H9 (cell line): ENCODE measurements at regions not wholly inside any gene's neighbourhood (a gene's known extent, or its start where the extent isn't known, plus 50 kb on each side); places are given as distances from the start of the nearest gene placed in this dataset.

Experiments used
- DNase-seq: peaks from one replicate; pipeline ENCODE4 v3.0.0-alpha.2; 2017
- H2AFZ ChIP-seq: one replicate; pipeline ENCODE4 v1.6.1; 2013; ENCODE audit warnings: mild to moderate bottlenecking, low read length, control low read depth, moderate library complexity
- H2AK5ac ChIP-seq: 2 replicates; pipeline ENCODE4 v1.6.1; 2013; ENCODE audit warnings: low read length, control low read depth, mixed read lengths; ENCODE audit not compliant: insufficient read length
- H2BK120ac ChIP-seq: one replicate; pipeline ENCODE4 v1.6.1; 2013; ENCODE audit warnings: low read depth, mild to moderate bottlenecking, low read length, control low read depth, inconsistent platforms; ENCODE audit not compliant: poor library complexity, severe bottlenecking
- H2BK12ac ChIP-seq: 2 replicates; pipeline ENCODE4 v1.6.1; 2013; ENCODE audit warnings: low read length, control low read depth, mixed read lengths, low read depth; ENCODE audit not compliant: insufficient read length
- H2BK15ac ChIP-seq: 2 replicates; pipeline ENCODE4 v1.6.1; 2013; ENCODE audit warnings: low read depth, low read length, control low read depth
- H2BK20ac ChIP-seq: one replicate; pipeline ENCODE4 v1.6.1; 2013; ENCODE audit warnings: low read depth, mild to moderate bottlenecking, low read length, control low read depth, inconsistent platforms; ENCODE audit not compliant: poor library complexity, severe bottlenecking
- H2BK5ac ChIP-seq: 2 replicates; pipeline ENCODE4 v1.6.1; 2013; ENCODE audit warnings: low read length, control low read depth, mixed read lengths; ENCODE audit not compliant: insufficient read length
- H3K14ac ChIP-seq: 2 replicates; pipeline ENCODE4 v1.6.1; 2013; ENCODE audit warnings: low read length, control low read depth; ENCODE audit not compliant: insufficient read depth
- H3K18ac ChIP-seq: 2 replicates; pipeline ENCODE4 v1.6.1; 2013; ENCODE audit warnings: low read depth, mild to moderate bottlenecking, mixed read lengths, low read length, control low read depth; ENCODE audit not compliant: insufficient read length
- H3K23ac ChIP-seq: 2 replicates; pipeline ENCODE4 v1.6.1; 2013; ENCODE audit warnings: low read length, control low read depth, mixed read lengths, low read depth; ENCODE audit not compliant: insufficient read length
- H3K23me2 ChIP-seq: 2 replicates; pipeline ENCODE4 v1.6.1; 2013; ENCODE audit warnings: low read depth, mild to moderate bottlenecking, mixed read lengths, low read length, control low read depth; ENCODE audit not compliant: insufficient read length, poor library complexity, severe bottlenecking
- H3K27ac ChIP-seq: 2 replicates; pipeline ENCODE4 v1.5.1; 2013; ENCODE audit warnings: low read length, control low read depth, mixed read lengths, low read depth; ENCODE audit not compliant: insufficient read length
- H3K27me3 ChIP-seq: 2 replicates; pipeline ENCODE4 v1.6.1; 2013; ENCODE audit warnings: low read length, control low read depth, inconsistent platforms; ENCODE audit not compliant: insufficient read depth
- H3K4ac ChIP-seq: 2 replicates; pipeline ENCODE4 v1.6.1; 2013; ENCODE audit warnings: low read depth, mild to moderate bottlenecking, control low read depth, inconsistent platforms, low read length, moderate library complexity
- H3K4me1 ChIP-seq: 2 replicates; pipeline ENCODE4 v1.6.1; 2013; ENCODE audit warnings: low read length, control low read depth, inconsistent platforms; ENCODE audit not compliant: insufficient read depth
- H3K4me2 ChIP-seq: 2 replicates; pipeline ENCODE4 v1.6.1; 2013; ENCODE audit warnings: low read length, control low read depth, mixed read lengths; ENCODE audit not compliant: insufficient read length, insufficient read depth
- H3K56ac ChIP-seq: 2 replicates; pipeline ENCODE4 v1.6.1; 2013; ENCODE audit warnings: low read depth, mild to moderate bottlenecking, mixed read lengths, low read length, control low read depth; ENCODE audit not compliant: insufficient read length
- H3K79me1 ChIP-seq: 2 replicates; pipeline ENCODE4 v1.6.1; 2013; ENCODE audit warnings: low read depth, mild to moderate bottlenecking, moderate library complexity, low read length, control low read depth, inconsistent platforms; ENCODE audit not compliant: insufficient read depth, poor library complexity, severe bottlenecking
- H3K79me2 ChIP-seq: 2 replicates; pipeline ENCODE4 v1.6.1; 2013; ENCODE audit warnings: low read length, control low read depth, inconsistent platforms; ENCODE audit not compliant: insufficient read depth
- H3K9ac ChIP-seq: 2 replicates; pipeline ENCODE4 v1.6.1; 2013; ENCODE audit warnings: low read length, control low read depth, mixed read lengths; ENCODE audit not compliant: insufficient read length; ENCODE audit errors: extremely low read depth
- H3K9me3 ChIP-seq: one replicate; pipeline ENCODE4 v1.6.1; 2013; ENCODE audit warnings: low read depth, low read length, inconsistent platforms; ENCODE audit not compliant: control insufficient read depth
- H3T11ph ChIP-seq: one replicate; pipeline ENCODE4 v1.6.1; 2013; ENCODE audit warnings: mild to moderate bottlenecking, low read length, control low read depth, inconsistent platforms
- H4K20me1 ChIP-seq: one replicate; pipeline ENCODE4 v1.6.1; 2013; ENCODE audit not compliant: control insufficient read depth, insufficient read length, insufficient read depth
- H4K5ac ChIP-seq: 2 replicates; pipeline ENCODE4 v1.6.1; 2013; ENCODE audit warnings: low read depth, mild to moderate bottlenecking, mixed read lengths, low read length, control low read depth; ENCODE audit not compliant: insufficient read length
- H4K8ac ChIP-seq: replicated peaks from 2 replicates; pipeline ENCODE4 v1.6.1; 2013; ENCODE audit warnings: low read length, control low read depth, mixed read lengths, low read depth; ENCODE audit not compliant: insufficient read length
- H4K91ac ChIP-seq: 2 replicates; pipeline ENCODE4 v1.6.1; 2013; ENCODE audit warnings: low read depth, mild to moderate bottlenecking, moderate library complexity, mixed read lengths, low read length, control low read depth; ENCODE audit not compliant: insufficient read length
- H3K27ac Mint-ChIP-seq, 3 experiments: 2 replicates in 2 of 3; 3 replicates in 1 of 3; pipeline ENCODE4 v1.8.0; 2020 to 2021; ENCODE audit warnings: mixed read lengths in 3 of 3, mild to moderate bottlenecking in 1 of 3, moderate library complexity in 1 of 3
- H3K27me3 Mint-ChIP-seq: 2 replicates; pipeline ENCODE4 v1.8.0; 2021; ENCODE audit warnings: low read depth, mild to moderate bottlenecking, moderate library complexity, mixed read lengths
- H3K36me3 Mint-ChIP-seq, 3 experiments: 2 replicates in 2 of 3; 3 replicates in 1 of 3; pipeline ENCODE4 v1.8.0; 2020 to 2021; ENCODE audit warnings: low read depth in 3 of 3, mixed read lengths in 3 of 3; ENCODE audit not compliant: insufficient read depth in 1 of 3
- H3K4me1 Mint-ChIP-seq, 2 experiments: 2 replicates each; pipeline ENCODE4 v1.8.0; 2020; ENCODE audit warnings: mixed read lengths in 2 of 2
- H3K4me3 Mint-ChIP-seq, 2 experiments: 2 replicates in 1 of 2; 3 replicates in 1 of 2; pipeline ENCODE4 v1.8.0; 2020 to 2021; ENCODE audit warnings: mild to moderate bottlenecking in 2 of 2, mixed read lengths in 2 of 2, moderate library complexity in 1 of 2
- H3K9me3 Mint-ChIP-seq, 2 experiments: 2 replicates in 1 of 2; 3 replicates in 1 of 2; pipeline ENCODE4 v1.8.0; 2020; ENCODE audit warnings: mild to moderate bottlenecking in 2 of 2, mixed read lengths in 2 of 2, moderate library complexity in 1 of 2
- CTCF ChIP-seq: fragments of 200-600 bp; sonication (generic); conservative IDR thresholded peaks from 3 replicates; pipeline ENCODE4 v1.8.0; 2021; ENCODE audit warnings: antibody characterized with exemption, mild to moderate bottlenecking
- WGBS: extraction: QIAGEN DNeasy Blood & Tissue Kit; methylation state at CpG from one replicate; pipeline ENCODE4 v1.1.7; 2013; ENCODE audit warnings: missing lambda C conversion rate, low lambda C conversion rate, mixed read lengths; ENCODE audit not compliant: insufficient read length; ENCODE audit errors: extremely low coverage; 5-methylcytosine and 5-hydroxymethylcytosine counted together

- Histone ChIP-seq H2BK15ac (no peak overlapping the region), H2AFZ (no peak overlapping the region), H2AK5ac (no peak overlapping the region), H3K9me3 (no peaks in the 10 kb centered on the region), H4K8ac (no peak overlapping the region), H4K20me1 (no peaks in the 10 kb centered on the region), H3K4me1 (no peaks in the 10 kb centered on the region), H3K79me1 (no peaks in the 10 kb centered on the region), H3K27ac (no peak overlapping the region), H4K91ac (no peak overlapping the region), H3K27me3 (no peaks in the 10 kb centered on the region), H3K9ac (no peak overlapping the region), H3K4ac (no peak overlapping the region), H4K5ac (no peak overlapping the region), H2BK5ac (no peak overlapping the region), H2BK12ac (no peak overlapping the region), H3K79me2 (no peaks in the 10 kb centered on the region), H3K18ac (no peak overlapping the region), H3K23me2 (no peaks in the 10 kb centered on the region), H3K14ac (no peak overlapping the region), H3K4me2 (no peak overlapping the region), H3K23ac (no peak overlapping the region), H3K56ac (no peak overlapping the region), H3T11ph (no peak overlapping the region), H2BK20ac (no peak overlapping the region), H2BK120ac (no peak overlapping the region)
- peak; percentile 91 for TF ChIP-seq CTCF
- DNase-seq: peak; percentile 83
- Mint-ChIP-seq H3K9me3 (no peaks in the 10 kb centered on the region), H3K4me1 (no peaks in the 10 kb centered on the region; a peak in 1 of 4 replicates), H3K27me3 (peaks cover 43% of the 10 kb centered on the region), H3K27ac (no peak overlapping the region), H3K36me3 (no peaks in the 10 kb centered on the region), H3K4me3 (no peak overlapping the region)
- no CpG with 5 or more reads among the region's 6 CpGs for WGBS
Observed at GRCh38 chr9:126558051-126558665, 55.6 kb upstream of the LMX1B start.
